ENCODE measurements at regions not wholly inside any gene's neighbourhood (a gene's known extent, or its start where the extent isn't known, plus 50 kb on each side); places are given as distances from the start of the nearest gene placed in this dataset.

DNA sequence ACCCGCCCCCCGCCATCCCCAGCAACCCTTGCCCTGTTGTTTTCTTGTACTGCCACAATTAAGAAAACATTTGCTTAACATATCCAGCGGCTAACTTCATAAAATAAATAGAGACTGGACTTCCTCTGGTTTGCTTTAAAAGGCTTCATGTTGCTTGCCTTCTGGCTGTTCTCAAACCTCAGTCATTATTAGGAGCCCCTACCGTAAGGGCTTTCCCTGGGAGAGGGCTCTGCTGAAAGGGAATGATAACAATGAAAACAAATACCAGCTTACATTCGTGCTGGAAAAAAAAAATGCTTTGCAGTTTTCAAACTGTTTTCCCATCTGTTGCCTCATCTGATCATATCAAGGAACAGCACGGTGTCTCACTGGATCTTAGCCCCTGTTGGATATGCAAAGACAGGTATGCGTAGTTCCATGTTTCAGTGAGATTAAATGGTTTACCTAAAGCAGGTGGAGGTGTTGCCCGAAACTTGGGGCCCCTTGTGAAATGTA, 77.2 kb upstream of the VGLL4 start (continued):
- TF ChIP-seq SP4 (IDR thresholded peaks at IDR 0.05; ENCODE audit: low read length) (no peak), FOSL1 (IDR thresholded peaks at IDR 0.05; ENCODE audit: insufficient read depth, low read depth, low read length) (no peak), NRF1 (IDR thresholded peaks at IDR 0.05; ENCODE audit: low read depth, low read length) (no peak), ATF3 (IDR thresholded peaks at IDR 0.05; ENCODE audit: insufficient read depth, low read depth, low read length) (no peak)
